ENCODE measurements at regions not wholly inside any gene's neighbourhood (a gene's known extent, or its start where the extent isn't known, plus 50 kb on each side); places are given as distances from the start of the nearest gene placed in this dataset.

GRCh38 chr13:73993661-73994060 is 140.5 kb downstream of the KLF12 start:
- TF ChIP-seq CTCF (conservative IDR thresholded peaks at IDR 0.05; ENCODE audit: low read depth, low read length) (no peak), EZH2 (IDR thresholded peaks at IDR 0.05; ENCODE audit: low read length, unreplicated experiment) (no peak)

Measured in PC-3 (cell line).